PC-9 (cell line): ENCODE measurements at regions not wholly inside any gene's neighbourhood (a gene's known extent, or its start where the extent isn't known, plus 50 kb on each side); places are given as distances from the start of the nearest gene placed in this dataset.

Source experiments
- EZH2 ChIP-seq: fragments of 200-600 bp; sonication (generic); IDR thresholded peaks from 2 replicates; pipeline ENCODE4 v1.8.0; 2017; ENCODE audit warnings: antibody characterized with exemption, low read depth
- TF ChIP-seq, protein P1 (sequence below): fragments of 200-600 bp; sonication (generic); conservative IDR thresholded peaks from 2 replicates; pipeline ENCODE4 v1.6.1; 2017; ENCODE audit warnings: mixed run types, antibody characterized with exemption, mild to moderate bottlenecking, moderate library complexity

DNA sequence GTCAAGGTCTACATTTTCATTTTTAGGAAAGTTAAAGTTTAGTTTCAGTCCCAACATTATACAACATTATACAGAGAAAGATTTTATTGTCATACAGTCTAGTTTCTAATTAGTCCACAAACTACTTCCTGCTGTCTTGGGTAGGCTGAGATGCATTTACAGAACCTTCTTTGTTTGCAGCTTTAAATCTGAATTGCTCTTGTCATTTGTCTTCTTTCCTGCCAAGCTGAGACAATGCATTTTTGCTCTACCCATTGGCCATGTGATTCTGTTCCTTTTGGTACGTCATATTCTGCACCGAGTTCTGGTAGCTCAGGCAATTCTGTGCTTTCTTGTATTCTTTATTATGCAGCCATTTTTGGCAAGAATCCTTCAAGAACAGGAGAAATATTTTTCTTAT lies 228.5 kb downstream of the ATP23 start:
- TF ChIP-seq EZH2, result no peak
- TF ChIP-seq, protein P1, sequence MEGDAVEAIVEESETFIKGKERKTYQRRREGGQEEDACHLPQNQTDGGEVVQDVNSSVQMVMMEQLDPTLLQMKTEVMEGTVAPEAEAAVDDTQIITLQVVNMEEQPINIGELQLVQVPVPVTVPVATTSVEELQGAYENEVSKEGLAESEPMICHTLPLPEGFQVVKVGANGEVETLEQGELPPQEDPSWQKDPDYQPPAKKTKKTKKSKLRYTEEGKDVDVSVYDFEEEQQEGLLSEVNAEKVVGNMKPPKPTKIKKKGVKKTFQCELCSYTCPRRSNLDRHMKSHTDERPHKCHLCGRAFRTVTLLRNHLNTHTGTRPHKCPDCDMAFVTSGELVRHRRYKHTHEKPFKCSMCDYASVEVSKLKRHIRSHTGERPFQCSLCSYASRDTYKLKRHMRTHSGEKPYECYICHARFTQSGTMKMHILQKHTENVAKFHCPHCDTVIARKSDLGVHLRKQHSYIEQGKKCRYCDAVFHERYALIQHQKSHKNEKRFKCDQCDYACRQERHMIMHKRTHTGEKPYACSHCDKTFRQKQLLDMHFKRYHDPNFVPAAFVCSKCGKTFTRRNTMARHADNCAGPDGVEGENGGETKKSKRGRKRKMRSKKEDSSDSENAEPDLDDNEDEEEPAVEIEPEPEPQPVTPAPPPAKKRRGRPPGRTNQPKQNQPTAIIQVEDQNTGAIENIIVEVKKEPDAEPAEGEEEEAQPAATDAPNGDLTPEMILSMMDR, result no peak
